NB4 (cell line): ENCODE measurements at regions not wholly inside any gene's neighbourhood (a gene's known extent, or its start where the extent isn't known, plus 50 kb on each side); places are given as distances from the start of the nearest gene placed in this dataset.

Experiments used
- DNase-seq: peaks from one replicate; pipeline ENCODE4 v3.0.0; 2010; ENCODE audit warnings: low read depth
- H3K4me3 ChIP-seq: one replicate; pipeline ENCODE4 v1.5.1; 2011; ENCODE audit warnings: mild to moderate bottlenecking, low read depth, low read length, moderate library complexity
- MYC ChIP-seq: IDR thresholded peaks from 2 replicates; pipeline ENCODE4 v1.6.1; 2011; ENCODE audit warnings: low read depth, low read length
- POLR2A ChIP-seq: IDR thresholded peaks from 2 replicates; pipeline ENCODE4 v1.6.1; 2011; ENCODE audit warnings: mild to moderate bottlenecking; ENCODE audit not compliant: insufficient read length; ENCODE audit errors: extremely low read depth
- TF ChIP-seq, protein P1 (sequence below): IDR thresholded peaks from one replicate; pipeline ENCODE4 v1.5.1; 2012; ENCODE audit warnings: low read depth, low read length
- TF ChIP-seq, protein P2 (sequence below): IDR thresholded peaks from 2 replicates; pipeline ENCODE4 v1.6.1; 2011; ENCODE audit warnings: low read depth, low read length

DNA sequence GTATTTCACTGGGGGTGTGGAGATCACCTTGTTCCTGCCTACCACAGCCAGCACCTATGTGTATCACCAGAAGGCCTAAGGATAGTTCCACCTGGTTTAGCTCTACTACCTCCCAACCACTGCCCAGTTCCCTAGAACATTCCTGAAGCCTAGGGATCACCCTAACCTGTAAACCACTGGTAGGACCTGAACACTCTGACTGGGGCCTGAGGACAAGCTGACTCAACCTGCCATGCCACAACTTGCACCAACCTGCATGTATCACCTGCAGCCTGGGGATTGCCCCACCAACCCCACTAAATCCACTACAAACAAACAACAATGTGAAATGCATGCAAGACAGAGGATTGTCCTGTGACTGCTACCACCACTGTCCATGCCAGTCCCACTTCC, 128.1 kb downstream of the KIF2B start:
- no peak overlapping the region for H3K4me3 ChIP-seq
- no peak for DNase-seq
- TF ChIP-seq POLR2A (no peak), MYC (no peak)
- TF ChIP-seq, protein P1, sequence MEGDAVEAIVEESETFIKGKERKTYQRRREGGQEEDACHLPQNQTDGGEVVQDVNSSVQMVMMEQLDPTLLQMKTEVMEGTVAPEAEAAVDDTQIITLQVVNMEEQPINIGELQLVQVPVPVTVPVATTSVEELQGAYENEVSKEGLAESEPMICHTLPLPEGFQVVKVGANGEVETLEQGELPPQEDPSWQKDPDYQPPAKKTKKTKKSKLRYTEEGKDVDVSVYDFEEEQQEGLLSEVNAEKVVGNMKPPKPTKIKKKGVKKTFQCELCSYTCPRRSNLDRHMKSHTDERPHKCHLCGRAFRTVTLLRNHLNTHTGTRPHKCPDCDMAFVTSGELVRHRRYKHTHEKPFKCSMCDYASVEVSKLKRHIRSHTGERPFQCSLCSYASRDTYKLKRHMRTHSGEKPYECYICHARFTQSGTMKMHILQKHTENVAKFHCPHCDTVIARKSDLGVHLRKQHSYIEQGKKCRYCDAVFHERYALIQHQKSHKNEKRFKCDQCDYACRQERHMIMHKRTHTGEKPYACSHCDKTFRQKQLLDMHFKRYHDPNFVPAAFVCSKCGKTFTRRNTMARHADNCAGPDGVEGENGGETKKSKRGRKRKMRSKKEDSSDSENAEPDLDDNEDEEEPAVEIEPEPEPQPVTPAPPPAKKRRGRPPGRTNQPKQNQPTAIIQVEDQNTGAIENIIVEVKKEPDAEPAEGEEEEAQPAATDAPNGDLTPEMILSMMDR, result no peak
- TF ChIP-seq, protein P2, sequence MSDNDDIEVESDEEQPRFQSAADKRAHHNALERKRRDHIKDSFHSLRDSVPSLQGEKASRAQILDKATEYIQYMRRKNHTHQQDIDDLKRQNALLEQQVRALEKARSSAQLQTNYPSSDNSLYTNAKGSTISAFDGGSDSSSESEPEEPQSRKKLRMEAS, result no peak

DNA sequence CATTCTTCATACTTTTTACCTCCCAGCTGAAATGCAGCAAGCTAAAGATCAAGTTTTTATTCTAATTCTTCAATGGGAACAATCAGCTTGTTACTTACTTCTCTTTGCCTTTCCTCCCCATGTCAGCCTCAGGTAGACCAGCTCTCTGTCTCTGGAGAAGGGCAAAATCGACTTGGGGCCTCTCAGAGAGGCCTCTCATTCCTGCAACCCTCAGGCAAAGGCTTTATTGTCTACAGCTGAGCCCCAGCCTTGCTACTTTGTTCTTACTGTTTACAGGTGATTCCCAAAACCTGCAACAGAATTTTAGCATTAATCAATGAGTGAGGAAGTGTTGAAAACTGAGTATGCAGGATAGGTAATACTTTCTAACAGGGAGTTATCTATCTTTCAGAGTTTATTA, 148.6 kb downstream of the KIF2B start:
- TF ChIP-seq, protein P2, result no peak
- TF ChIP-seq MYC (no peak), POLR2A (no peak)
- TF ChIP-seq, protein P1, result no peak
- DNase-seq, result no peak

DNA sequence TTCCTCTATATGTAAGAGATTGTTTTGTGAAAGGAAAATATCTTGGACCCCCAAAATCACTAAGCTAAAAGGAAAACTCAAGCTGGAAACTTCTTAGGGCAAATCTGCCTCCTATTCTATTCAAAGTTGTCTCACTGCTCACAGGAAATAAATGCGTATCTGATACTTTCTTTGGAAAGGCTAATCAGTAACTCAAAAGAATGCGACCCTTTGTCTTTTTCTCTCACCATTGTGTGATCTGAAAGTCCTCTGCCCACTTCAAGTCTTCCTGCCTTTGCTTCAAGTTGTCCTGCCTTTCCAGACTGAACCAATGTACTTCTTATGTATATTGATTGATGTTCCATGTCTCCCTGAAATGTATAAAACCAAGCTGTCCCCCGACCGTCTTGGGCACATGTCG, 157.3 kb downstream of the KIF2B start:
- no peak for DNase-seq
- TF ChIP-seq MYC (no peak), POLR2A (no peak)
- TF ChIP-seq, protein P1, result no peak
- TF ChIP-seq, protein P2, result no peak
- no peak overlapping the region for H3K4me3 ChIP-seq

More for the DNA sequence above, 148.6 kb downstream of the KIF2B start:
- no peak overlapping the region for H3K4me3 ChIP-seq

DNA sequence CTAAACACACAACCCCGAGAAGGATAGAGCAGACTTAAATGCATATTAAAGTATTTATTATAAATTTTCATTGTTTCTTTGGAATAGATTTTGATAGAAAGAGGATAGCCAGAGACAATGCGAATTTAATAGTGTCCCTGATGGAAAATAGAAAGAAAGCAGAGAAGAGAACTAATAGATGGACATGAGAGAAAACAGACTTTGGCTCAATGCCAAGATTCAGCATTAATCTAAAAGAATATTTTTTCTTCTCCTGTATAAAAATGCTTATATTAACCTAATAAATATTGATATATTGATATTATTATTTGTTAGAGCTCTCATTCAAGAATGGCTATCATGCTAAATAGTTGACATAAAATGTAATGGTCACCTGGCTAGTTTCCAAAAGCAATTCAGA, 173.4 kb downstream of the KIF2B start:
- H3K4me3 ChIP-seq, result no peak overlapping the region
- TF ChIP-seq MYC, result no peak
- DNase-seq, result no peak

DNA sequence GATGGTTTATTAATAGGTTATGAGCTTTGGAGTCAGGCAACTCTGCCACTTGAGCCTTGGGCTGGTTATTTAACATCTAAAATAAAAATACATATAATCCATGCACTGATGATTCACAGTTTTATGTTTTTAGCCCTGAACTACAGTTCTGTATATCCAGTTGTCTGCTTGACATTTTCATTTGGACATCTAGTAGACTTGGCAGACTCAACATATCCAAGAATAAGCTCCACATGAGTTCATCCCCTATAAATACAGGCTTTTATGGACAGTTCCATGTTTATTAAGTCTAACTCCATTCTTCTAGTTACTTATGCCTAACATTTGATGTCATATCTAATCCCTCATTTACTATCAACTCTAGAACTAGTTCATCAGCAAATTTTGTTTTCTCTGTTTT, 174.2 kb downstream of the KIF2B start:
- no peak overlapping the region for H3K4me3 ChIP-seq
- TF ChIP-seq, protein P2, result no peak
- TF ChIP-seq, protein P1, result no peak
- no peak for TF ChIP-seq MYC
- no peak for TF ChIP-seq POLR2A
- DNase-seq, result no peak

DNA sequence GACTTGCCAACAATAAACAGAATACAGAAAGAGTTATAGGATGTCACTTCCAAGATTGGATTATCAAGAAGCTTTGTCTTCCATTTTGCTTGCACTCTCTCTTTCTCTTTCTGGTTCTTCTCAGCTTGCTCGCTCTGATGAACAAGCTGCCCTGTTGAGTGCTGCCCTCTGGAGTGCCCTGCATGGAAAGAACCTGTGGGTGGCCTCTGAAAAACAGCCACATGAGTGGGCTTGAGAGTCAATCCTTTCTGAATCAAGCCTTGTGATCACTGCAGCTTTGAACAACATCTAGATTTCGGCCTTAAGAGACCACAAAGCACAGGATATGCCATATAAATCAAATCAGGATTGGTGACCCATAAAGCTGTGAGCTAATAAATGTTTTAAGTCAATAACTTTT, 185.1 kb downstream of the KIF2B start:
- TF ChIP-seq, protein P1, result no peak
- TF ChIP-seq POLR2A (no peak), MYC (no peak)
- TF ChIP-seq, protein P2, result no peak
- no peak for DNase-seq
- no peak overlapping the region for H3K4me3 ChIP-seq
